ENCODE measurements at regions not wholly inside any gene's neighbourhood (a gene's known extent, or its start where the extent isn't known, plus 50 kb on each side); places are given as distances from the start of the nearest gene placed in this dataset.

DNA sequence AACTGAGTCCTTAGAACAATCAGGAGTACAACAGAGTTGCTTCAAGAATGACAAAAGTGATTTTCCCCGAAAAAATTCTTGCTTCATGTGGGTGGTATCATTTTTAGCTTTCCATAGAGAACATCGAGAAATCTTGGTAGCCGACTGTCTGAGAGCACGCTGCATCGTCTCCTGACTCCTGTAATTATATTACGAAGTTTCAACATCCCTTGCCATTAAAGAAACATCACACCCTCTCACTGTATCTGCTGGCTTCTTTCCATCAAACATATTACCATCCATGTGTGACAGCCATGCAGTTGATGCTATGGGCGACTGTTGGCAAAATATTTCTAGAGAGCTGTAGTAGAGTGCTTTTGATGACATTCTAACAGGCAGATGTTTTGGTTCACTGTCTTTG lies 311.2 kb downstream of the CMPK2 start:
- TF ChIP-seq POLR2A (IDR thresholded peaks at IDR 0.05; ENCODE audit: low read length) (no peak), GATA1 (IDR thresholded peaks at IDR 0.05; ENCODE audit: low read depth, low read length) (no peak)
